HG02588 (cell line): ENCODE measurements at regions not wholly inside any gene's neighbourhood (a gene's known extent, or its start where the extent isn't known, plus 50 kb on each side); places are given as distances from the start of the nearest gene placed in this dataset.

Experiments
- ATAC-seq: cut with Tn5 transposase; IDR thresholded peaks from one replicate; pipeline ENCODE4 v1.9.1; 2021; ENCODE audit warnings: mild to moderate bottlenecking, moderate library complexity; ENCODE audit not compliant: unreplicated experiment

- no peak for ATAC-seq
Measured at GRCh38 chr4:14218641-14219040, 591.1 kb upstream of the BOD1L1 start.

- no peak for ATAC-seq
Measured at GRCh38 chr4:14221176-14221575, 593.7 kb upstream of the BOD1L1 start.

GRCh38 chr4:14222377-14223029 is 595.0 kb upstream of the BOD1L1 start:
- ATAC-seq: no peak

GRCh38 chr4:14223461-14223860 is 595.9 kb upstream of the BOD1L1 start:
- no peak for ATAC-seq

GRCh38 chr4:14225688-14226207 is 598.2 kb upstream of the BOD1L1 start:
- no peak for ATAC-seq

GRCh38 chr4:14233126-14233525 is 605.6 kb upstream of the BOD1L1 start:
- ATAC-seq: no peak

GRCh38 chr4:14234307-14234706 is 606.8 kb upstream of the BOD1L1 start:
- ATAC-seq: no peak

GRCh38 chr4:14236359-14236758 is 608.8 kb upstream of the BOD1L1 start:
- no peak for ATAC-seq

GRCh38 chr4:14237911-14238310 is 610.4 kb upstream of the BOD1L1 start:
- ATAC-seq: no peak

GRCh38 chr4:14241574-14241973 is 614.0 kb upstream of the BOD1L1 start:
- no peak for ATAC-seq

- ATAC-seq: no peak
Measured at GRCh38 chr4:14247767-14248166, 620.2 kb upstream of the BOD1L1 start.

GRCh38 chr4:14249226-14249625 is 621.7 kb upstream of the BOD1L1 start:
- no peak for ATAC-seq

- peak; percentile 55 for ATAC-seq
Measured at GRCh38 chr4:14254252-14254651, 626.7 kb upstream of the BOD1L1 start.

GRCh38 chr4:14254926-14255325 is 627.4 kb upstream of the BOD1L1 start:
- ATAC-seq: no peak

GRCh38 chr4:14257903-14258302 is 630.4 kb upstream of the BOD1L1 start:
- no peak for ATAC-seq

GRCh38 chr4:14259936-14260335 is 632.4 kb upstream of the BOD1L1 start:
- ATAC-seq: no peak

- no peak for ATAC-seq
Measured at GRCh38 chr4:14260591-14260990, 633.1 kb upstream of the BOD1L1 start.

- no peak for ATAC-seq
Measured at GRCh38 chr4:14262221-14262620, 634.7 kb upstream of the BOD1L1 start.

GRCh38 chr4:14264437-14264836 is 636.9 kb upstream of the BOD1L1 start:
- no peak for ATAC-seq

- no peak for ATAC-seq
Measured at GRCh38 chr4:14265651-14266050, 638.1 kb upstream of the BOD1L1 start.

- no peak for ATAC-seq
Measured at GRCh38 chr4:14267373-14268060, 640.0 kb upstream of the BOD1L1 start.

- ATAC-seq: peak; percentile 79
Measured at GRCh38 chr4:14269824-14270223, 642.3 kb upstream of the BOD1L1 start.
